ENCODE measurements at regions not wholly inside any gene's neighbourhood (a gene's known extent, or its start where the extent isn't known, plus 50 kb on each side); places are given as distances from the start of the nearest gene placed in this dataset.
"Not testable (repeated sequence)": the region's sequence is repeated elsewhere in the genome, so short reads cannot be mapped to it uniquely, and the experiment has no call there.

GRCh38 chr10:42235736-42236135, 402.6 kb downstream of the ZNF33B start:
- not testable (repeated sequence) for TF ChIP-seq TAF1 (conservative IDR thresholded peaks at IDR 0.05); ATF3 (IDR thresholded peaks at IDR 0.05); JUND (IDR thresholded peaks at IDR 0.05); SP1 (IDR thresholded peaks at IDR 0.05); REST (IDR thresholded peaks at IDR 0.05)

Measured in liver (tissue), 2 donors.